Fibroblast of lung (primary cell): ENCODE measurements at regions not wholly inside any gene's neighbourhood (a gene's known extent, or its start where the extent isn't known, plus 50 kb on each side); places are given as distances from the start of the nearest gene placed in this dataset.

Experiments
- DNase-seq, 2 donors: peaks; one replicate each; pipeline versions ENCODE4 v3.0.0 to v3.0.0-alpha.2; 2010; ENCODE audit warnings: low read depth in 2 of 2
- H2AFZ ChIP-seq: 2 replicates; pipeline ENCODE4 v1.5.1; 2012; ENCODE audit warnings: low read length, control low read depth, inconsistent platforms
- H3K27ac ChIP-seq: 2 replicates; pipeline ENCODE4 v1.5.1; 2011; ENCODE audit warnings: low read length, control low read depth; ENCODE audit not compliant: insufficient read depth
- H3K27me3 ChIP-seq: 2 replicates; pipeline ENCODE4 v1.5.1; 2011; ENCODE audit warnings: mild to moderate bottlenecking, low read length; ENCODE audit not compliant: control insufficient read depth, insufficient read depth
- H3K36me3 ChIP-seq: 2 replicates; pipeline ENCODE4 v1.5.1; 2011; ENCODE audit warnings: low read length; ENCODE audit not compliant: control insufficient read depth, insufficient read depth
- H3K4me1 ChIP-seq: 2 replicates; pipeline ENCODE4 v1.5.1; 2011; ENCODE audit warnings: low read length; ENCODE audit not compliant: control insufficient read depth, insufficient read depth; ENCODE audit errors: extremely low read depth
- H3K4me2 ChIP-seq: 2 replicates; pipeline ENCODE4 v1.5.1; 2011; ENCODE audit warnings: low read length, control low read depth; ENCODE audit not compliant: insufficient read depth; ENCODE audit errors: extremely low read depth
- H3K4me3 ChIP-seq, 4 experiments: fragments of 200-600 bp in 1 of 4; sonication (generic) in 1 of 4; replicated peaks in 1 of 4; 2 replicates each; pipeline ENCODE4 v1.5.1; 2011 to 2016; ENCODE audit warnings: low read length in 4 of 4, low read depth in 3 of 4, mild to moderate bottlenecking in 3 of 4, control low read depth in 2 of 4, inconsistent platforms in 1 of 4, mixed read lengths in 1 of 4; ENCODE audit not compliant: insufficient read depth in 1 of 4; ENCODE audit errors: control extremely low read depth in 1 of 4
- H3K79me2 ChIP-seq: 2 replicates; pipeline ENCODE4 v1.5.1; 2012; ENCODE audit warnings: mild to moderate bottlenecking, low read length, inconsistent platforms; ENCODE audit not compliant: control insufficient read depth, insufficient read depth
- H3K9ac ChIP-seq: 2 replicates; pipeline ENCODE4 v1.5.1; 2011; ENCODE audit warnings: mild to moderate bottlenecking, low read length, control low read depth; ENCODE audit not compliant: insufficient read depth
- H3K9me3 ChIP-seq: 2 replicates; pipeline ENCODE4 v1.5.1; 2012; ENCODE audit warnings: low read depth, low read length; ENCODE audit not compliant: control insufficient read depth, insufficient read depth
- H4K20me1 ChIP-seq: 2 replicates; pipeline ENCODE4 v1.5.1; 2011; ENCODE audit warnings: low read length; ENCODE audit not compliant: control insufficient read depth, insufficient read depth; ENCODE audit errors: extremely low read depth
- CTCF ChIP-seq, 2 donors: IDR thresholded peaks in 1 of 2; conservative IDR thresholded peaks in 1 of 2; 1 replicate in 1 of 2; 2 replicates in 1 of 2; pipeline ENCODE4 v1.5.1; 2011 to 2012; ENCODE audit warnings: low read length in 2 of 2, control low read depth in 1 of 2, inconsistent platforms in 1 of 2, low read depth in 1 of 2, mild to moderate bottlenecking in 1 of 2
- EZH2 ChIP-seq: IDR thresholded peaks from 2 replicates; pipeline ENCODE4 v1.5.1; 2012; ENCODE audit warnings: low read length, control low read depth, mild to moderate bottlenecking; ENCODE audit errors: missing control alignments

DNA sequence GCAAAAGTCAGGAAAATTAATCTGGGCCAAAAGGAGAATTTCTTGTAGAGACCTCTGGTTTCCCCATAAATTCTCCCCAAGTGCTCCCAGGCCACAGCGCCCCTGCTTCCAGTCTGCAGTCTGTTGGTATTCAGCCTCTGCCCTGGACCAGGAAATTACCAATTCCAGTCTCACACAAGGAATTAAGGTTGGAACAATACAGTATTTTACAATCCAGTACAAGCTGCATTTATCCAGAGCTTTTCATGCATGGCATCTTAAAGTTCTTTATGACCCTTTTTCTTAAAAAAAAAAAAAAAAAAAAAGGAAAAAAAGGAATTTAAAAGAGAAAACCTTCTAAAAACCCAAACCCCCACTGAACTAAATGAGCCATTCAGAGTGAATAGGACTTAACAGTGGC is 139.6 kb upstream of the RANBP3L start:
- Histone ChIP-seq H2AFZ (no peak overlapping the region), H3K27ac (no peak overlapping the region), H3K27me3 (peaks cover 4% of the 10 kb centered on the region), H4K20me1 (no peaks in the 10 kb centered on the region), H3K9me3 (no peaks in the 10 kb centered on the region), H3K4me2 (no peak overlapping the region), H3K9ac (no peak overlapping the region), H3K4me1 (peaks cover 2% of the 10 kb centered on the region), H3K4me3 (no peak overlapping the region), H3K36me3 (no peaks in the 10 kb centered on the region), H3K79me2 (no peaks in the 10 kb centered on the region)
- no peak for DNase-seq
- TF ChIP-seq EZH2 (no peak), CTCF (conservative IDR thresholded peaks at IDR 0.05 in 1 of 2, IDR thresholded peaks at IDR 0.05 in 1 of 2; ENCODE audit: low read depth in 1 of 2, low read length in 2 of 2) (no peak)

DNA sequence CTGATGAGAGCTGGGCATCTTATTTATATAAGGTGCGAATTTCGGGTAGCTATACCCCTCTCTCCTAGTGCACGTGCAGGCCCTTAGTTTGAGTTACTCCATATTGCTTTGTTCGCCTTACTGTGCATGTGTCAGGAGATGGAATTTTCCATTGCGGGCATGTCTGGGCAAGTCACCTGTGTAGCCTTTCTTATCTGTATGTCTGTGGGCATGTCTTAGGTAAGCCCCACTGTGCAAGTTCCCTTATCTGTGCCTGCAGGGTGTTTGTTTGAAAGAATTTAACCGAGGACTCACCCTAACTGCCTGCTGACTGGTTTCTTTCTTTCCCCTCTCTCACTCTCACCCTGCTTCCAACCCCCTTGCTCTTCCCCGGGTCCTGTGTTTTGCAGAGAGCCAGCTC is 140.7 kb upstream of the RANBP3L start:
- H3K27ac ChIP-seq = no peak overlapping the region
- H4K20me1 ChIP-seq = no peaks in the 10 kb centered on the region
- no peaks in the 10 kb centered on the region for H3K36me3 ChIP-seq
- TF ChIP-seq CTCF (conservative IDR thresholded peaks at IDR 0.05 in 1 of 2, IDR thresholded peaks at IDR 0.05 in 1 of 2; ENCODE audit: low read depth in 1 of 2, low read length in 2 of 2) = no peak
- TF ChIP-seq EZH2 = no peak
- DNase-seq = peak in 1 of 2 donors; percentile 60
- H2AFZ ChIP-seq = no peak overlapping the region
- no peak overlapping the region for H3K4me3 ChIP-seq
- no peaks in the 10 kb centered on the region for H3K9me3 ChIP-seq
- no peaks in the 10 kb centered on the region for H3K79me2 ChIP-seq
- no peak overlapping the region for H3K4me2 ChIP-seq
- H3K9ac ChIP-seq = no peak overlapping the region
- no peaks in the 10 kb centered on the region for H3K27me3 ChIP-seq
- peaks cover 2% of the 10 kb centered on the region for H3K4me1 ChIP-seq

- Histone ChIP-seq H3K4me1 (peaks cover 2% of the 10 kb centered on the region), H3K27me3 (no peaks in the 10 kb centered on the region), H3K36me3 (no peaks in the 10 kb centered on the region), H3K27ac (no peak overlapping the region), H3K4me3 (no peak overlapping the region), H3K9ac (no peak overlapping the region), H3K4me2 (no peak overlapping the region), H3K79me2 (no peaks in the 10 kb centered on the region), H3K9me3 (no peaks in the 10 kb centered on the region), H4K20me1 (no peaks in the 10 kb centered on the region), H2AFZ (no peak overlapping the region)
- DNase-seq = peak; percentile 56 to 61
- TF ChIP-seq CTCF (conservative IDR thresholded peaks at IDR 0.05 in 1 of 2, IDR thresholded peaks at IDR 0.05 in 1 of 2; ENCODE audit: low read depth in 1 of 2, low read length in 2 of 2) (no peak), EZH2 (no peak)
Observed at GRCh38 chr5:36442796-36443195, 141.1 kb upstream of the RANBP3L start.
